ENCODE measurements at regions not wholly inside any gene's neighbourhood (a gene's known extent, or its start where the extent isn't known, plus 50 kb on each side); places are given as distances from the start of the nearest gene placed in this dataset.

- TF ChIP-seq, protein P1, sequence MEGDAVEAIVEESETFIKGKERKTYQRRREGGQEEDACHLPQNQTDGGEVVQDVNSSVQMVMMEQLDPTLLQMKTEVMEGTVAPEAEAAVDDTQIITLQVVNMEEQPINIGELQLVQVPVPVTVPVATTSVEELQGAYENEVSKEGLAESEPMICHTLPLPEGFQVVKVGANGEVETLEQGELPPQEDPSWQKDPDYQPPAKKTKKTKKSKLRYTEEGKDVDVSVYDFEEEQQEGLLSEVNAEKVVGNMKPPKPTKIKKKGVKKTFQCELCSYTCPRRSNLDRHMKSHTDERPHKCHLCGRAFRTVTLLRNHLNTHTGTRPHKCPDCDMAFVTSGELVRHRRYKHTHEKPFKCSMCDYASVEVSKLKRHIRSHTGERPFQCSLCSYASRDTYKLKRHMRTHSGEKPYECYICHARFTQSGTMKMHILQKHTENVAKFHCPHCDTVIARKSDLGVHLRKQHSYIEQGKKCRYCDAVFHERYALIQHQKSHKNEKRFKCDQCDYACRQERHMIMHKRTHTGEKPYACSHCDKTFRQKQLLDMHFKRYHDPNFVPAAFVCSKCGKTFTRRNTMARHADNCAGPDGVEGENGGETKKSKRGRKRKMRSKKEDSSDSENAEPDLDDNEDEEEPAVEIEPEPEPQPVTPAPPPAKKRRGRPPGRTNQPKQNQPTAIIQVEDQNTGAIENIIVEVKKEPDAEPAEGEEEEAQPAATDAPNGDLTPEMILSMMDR (IDR thresholded peaks at IDR 0.05), result no peak
- TF ChIP-seq ZFX (IDR thresholded peaks at IDR 0.05; ENCODE audit: borderline replicate concordance), result no peak
These were observed 639.3 kb downstream of the TOX3 start for GRCh38 chr16:51907680-51908079.
